NOMO-1 (cell line): ENCODE measurements at regions not wholly inside any gene's neighbourhood (a gene's known extent, or its start where the extent isn't known, plus 50 kb on each side); places are given as distances from the start of the nearest gene placed in this dataset.
"Not testable (repeated sequence)": the region's sequence is repeated elsewhere in the genome, so short reads cannot be mapped to it uniquely, and the experiment has no call there.

Source experiments
- DNase-seq, 2 experiments: peaks; one replicate each; lab custom pipeline; 2025; ENCODE audit not compliant: unreplicated experiment in 2 of 2; lab: John Stamatoyannopoulos, UW

GRCh38 chr1:71345491-71345890, 264.7 kb upstream of the ZRANB2 start:
- no peak for DNase-seq

GRCh38 chr1:71343686-71344416, 263.0 kb upstream of the ZRANB2 start:
- DNase-seq = no peak

- no peak for DNase-seq
Observed at GRCh38 chr1:71339238-71339637, 258.4 kb upstream of the ZRANB2 start.

GRCh38 chr1:71330991-71331390, 250.2 kb upstream of the ZRANB2 start:
- DNase-seq = no peak

- no peak for DNase-seq
Observed at GRCh38 chr1:71324671-71325267, 243.9 kb upstream of the ZRANB2 start.

GRCh38 chr1:71312545-71312944, 231.7 kb upstream of the ZRANB2 start:
- no peak for DNase-seq

GRCh38 chr1:71311376-71311775, 230.5 kb upstream of the ZRANB2 start:
- no peak for DNase-seq

GRCh38 chr1:71307451-71307850, 226.6 kb upstream of the ZRANB2 start:
- DNase-seq = peak; percentile 45 to 76

GRCh38 chr1:71304125-71304524, 223.3 kb upstream of the ZRANB2 start:
- DNase-seq = peak; percentile 42 to 72

- DNase-seq = no peak
Observed at GRCh38 chr1:71303617-71304041, 222.8 kb upstream of the ZRANB2 start.

GRCh38 chr1:71298633-71299032, 217.8 kb upstream of the ZRANB2 start:
- no peak for DNase-seq

- no peak for DNase-seq
Observed at GRCh38 chr1:71296551-71297134, 215.8 kb upstream of the ZRANB2 start.

- no peak for DNase-seq
Observed at GRCh38 chr1:71295350-71295749, 214.5 kb upstream of the ZRANB2 start.

- no peak for DNase-seq
Observed at GRCh38 chr1:71294178-71294577, 213.3 kb upstream of the ZRANB2 start.

- no peak for DNase-seq
Observed at GRCh38 chr1:71292203-71292602, 211.4 kb upstream of the ZRANB2 start.

GRCh38 chr1:71290506-71291237, 209.8 kb upstream of the ZRANB2 start:
- not testable (repeated sequence) for DNase-seq

GRCh38 chr1:71285529-71285928, 204.7 kb upstream of the ZRANB2 start:
- DNase-seq = no peak

- DNase-seq = no peak
Observed at GRCh38 chr1:71276466-71276865, 195.6 kb upstream of the ZRANB2 start.

- DNase-seq = no peak
Observed at GRCh38 chr1:71273334-71273733, 192.5 kb upstream of the ZRANB2 start.

GRCh38 chr1:71270394-71270915, 189.6 kb upstream of the ZRANB2 start:
- DNase-seq = no peak

GRCh38 chr1:71269818-71270217, 189.0 kb upstream of the ZRANB2 start:
- peak; percentile 20 to 51 for DNase-seq
